Left colon (tissue), 2 donors: ENCODE measurements at regions not wholly inside any gene's neighbourhood (a gene's known extent, or its start where the extent isn't known, plus 50 kb on each side); places are given as distances from the start of the nearest gene placed in this dataset.
A peak's percentile ranks its signal among the peaks of the same experiment; 100 is the strongest.
"Not testable (repeated sequence)": the region's sequence is repeated elsewhere in the genome, so short reads cannot be mapped to it uniquely, and the experiment has no call there.

ENCODE experiments used
- ATAC-seq: fragments of 200-7000 bp; cut with Tn5 transposase; one replicate; pipeline ENCODE4 v1.9.1; 2020; ENCODE audit warnings: mild to moderate bottlenecking, moderate library complexity
- DNase-seq, 2 donors: peaks; one replicate each; pipeline ENCODE4 v3.0.0-alpha.2; 2020
- intact Hi-C, 2 donors: fragments of 100-400 bp; cut with DNase I in 1 of 2; cut with micrococcal nuclease in 1 of 2; formaldehyde crosslinking; loops; one replicate each; pipeline versions ENCODE4 v1.11.2 to v1.14.0; 2022; cut with DNase I, micrococcal nuclease
- donor health status: DM: no; HTN: no; CAD: no.
- donor health status: DM: yes; HTN: yes; CAD: no.

DNA sequence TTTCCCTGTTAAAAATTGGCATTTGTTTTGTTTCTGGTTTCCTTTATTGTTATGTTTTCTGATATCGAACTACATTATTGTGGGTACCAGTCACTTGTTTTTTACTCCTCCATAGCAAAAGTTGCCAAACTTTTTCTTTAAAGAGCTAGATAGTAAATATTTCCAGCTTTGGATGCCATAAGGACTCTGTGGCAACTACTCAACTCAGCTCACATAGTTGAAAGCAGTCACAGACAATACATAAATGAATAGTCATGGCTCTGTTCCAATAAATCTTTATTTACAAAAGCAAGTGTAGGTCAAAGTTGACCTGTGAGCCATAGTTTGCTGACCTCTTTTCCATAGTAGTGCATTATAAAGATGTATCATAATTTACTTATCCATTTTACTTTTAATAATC, 305.0 kb downstream of the RASEF start:
- intact Hi-C loops: no loop called here
- ATAC-seq: no peak
- DNase-seq: no peak

- ATAC-seq: no peak
- intact Hi-C loops: no loop called here
- no peak for DNase-seq
Observed at GRCh38 chr9:82761027-82761426, 301.9 kb downstream of the RASEF start.

- ATAC-seq (no peak), DNase-seq (no peak)
- intact Hi-C loops: no loop called here
Observed at GRCh38 chr9:82761956-82762355, 301.0 kb downstream of the RASEF start.

DNA sequence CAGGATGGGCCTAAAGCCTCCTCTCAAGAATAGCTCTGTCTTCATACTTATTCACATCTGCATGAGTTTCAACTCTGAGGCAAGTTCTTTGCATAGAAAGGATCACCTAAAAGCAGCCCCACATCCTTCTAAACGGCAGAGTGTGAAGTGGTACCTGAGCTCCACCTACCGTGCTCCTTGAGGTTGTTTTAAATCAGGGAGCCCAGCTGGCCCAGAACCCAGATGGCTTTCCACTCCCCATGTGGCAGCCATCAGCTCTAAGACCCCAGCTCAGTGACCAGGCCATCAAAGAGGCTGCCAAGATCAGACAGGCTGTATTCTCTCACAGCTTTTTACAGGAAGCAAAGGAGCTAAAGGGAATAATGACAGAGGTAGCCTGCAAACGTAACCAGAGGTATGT, 299.3 kb downstream of the RASEF start:
- no peak for DNase-seq
- ATAC-seq: no peak
- intact Hi-C loops: no loop called here

- intact Hi-C loops: no loop called here
- DNase-seq: no peak
- no peak for ATAC-seq
Observed at GRCh38 chr9:82764061-82764668, 298.8 kb downstream of the RASEF start.

DNA sequence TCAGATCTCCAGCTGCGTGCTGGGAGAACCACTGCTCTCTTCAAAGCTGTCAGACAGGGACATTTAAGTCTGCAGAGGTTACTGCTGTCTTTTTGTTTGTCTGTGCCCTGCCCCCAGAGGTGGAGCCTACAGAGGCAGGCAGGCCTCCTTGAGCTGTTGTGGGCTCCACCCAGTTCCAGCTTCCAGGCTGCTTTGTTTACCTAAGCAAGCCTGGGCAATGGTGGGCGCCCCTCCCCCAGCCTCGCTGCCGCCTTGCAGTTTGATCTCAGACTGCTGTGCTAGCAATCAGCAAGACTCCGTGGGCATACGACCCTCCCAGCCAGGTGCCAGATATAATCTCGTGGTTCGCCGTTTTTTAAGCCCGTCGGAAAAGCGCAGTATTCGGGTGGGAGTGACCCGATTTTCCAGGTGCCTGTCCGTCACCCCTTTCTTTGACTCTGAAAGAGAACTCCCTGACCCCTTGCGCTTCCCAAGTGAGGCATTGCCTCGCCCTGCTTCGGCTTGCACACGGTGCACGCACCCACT, 288.2 kb downstream of the RASEF start:
- intact Hi-C loops, ATAC-seq: not testable (repeated sequence)
- peak in 1 of 2 donors; percentile 19 for DNase-seq

DNA sequence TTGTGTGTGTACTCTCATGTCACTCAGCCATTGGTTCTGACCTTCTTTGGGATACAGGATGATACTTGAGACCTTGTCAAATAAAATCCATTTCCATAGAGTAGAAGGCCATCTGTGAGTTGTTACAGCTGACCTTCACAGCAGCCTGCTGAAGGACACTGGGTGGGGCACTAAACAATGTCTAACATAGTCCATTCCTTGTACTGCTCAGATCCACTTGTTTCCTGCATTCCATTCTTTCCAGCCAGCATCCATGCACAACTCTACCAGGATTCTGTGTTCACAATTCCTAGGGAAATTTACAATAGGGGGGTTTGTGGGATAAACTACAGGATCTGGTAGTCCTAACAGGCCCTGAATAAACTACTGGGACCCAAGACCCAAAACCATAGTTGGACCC, 286.4 kb downstream of the RASEF start:
- DNase-seq (no peak), ATAC-seq (peak; percentile 65)
- intact Hi-C loops: no loop called here

- DNase-seq (no peak), ATAC-seq (no peak)
- intact Hi-C loops: no loop called here
Observed at GRCh38 chr9:82777366-82777765, 285.6 kb downstream of the RASEF start.

GRCh38 chr9:82778923-82779322, 284.0 kb downstream of the RASEF start:
- intact Hi-C loops, ATAC-seq, DNase-seq: not testable (repeated sequence)

DNA sequence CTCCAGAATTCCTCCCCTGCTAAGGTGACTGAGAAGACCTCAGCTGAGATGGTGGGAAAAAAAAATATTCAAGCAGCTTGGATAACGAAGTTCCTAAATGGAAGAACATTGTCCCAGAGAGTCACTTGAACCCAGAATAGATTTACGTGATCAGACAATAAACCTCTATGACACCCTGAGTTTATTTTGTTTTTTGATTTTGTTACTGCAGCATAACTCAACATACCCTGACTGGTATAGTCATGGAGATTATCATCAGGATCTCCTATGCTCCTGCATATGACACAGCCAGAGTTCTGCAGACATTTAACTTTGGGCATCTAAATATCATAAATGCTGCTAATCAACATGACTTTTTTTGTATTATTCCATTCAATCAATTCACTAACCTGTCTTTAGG, 282.9 kb downstream of the RASEF start:
- intact Hi-C loops: no loop called here
- DNase-seq: no peak
- ATAC-seq: no peak

DNA sequence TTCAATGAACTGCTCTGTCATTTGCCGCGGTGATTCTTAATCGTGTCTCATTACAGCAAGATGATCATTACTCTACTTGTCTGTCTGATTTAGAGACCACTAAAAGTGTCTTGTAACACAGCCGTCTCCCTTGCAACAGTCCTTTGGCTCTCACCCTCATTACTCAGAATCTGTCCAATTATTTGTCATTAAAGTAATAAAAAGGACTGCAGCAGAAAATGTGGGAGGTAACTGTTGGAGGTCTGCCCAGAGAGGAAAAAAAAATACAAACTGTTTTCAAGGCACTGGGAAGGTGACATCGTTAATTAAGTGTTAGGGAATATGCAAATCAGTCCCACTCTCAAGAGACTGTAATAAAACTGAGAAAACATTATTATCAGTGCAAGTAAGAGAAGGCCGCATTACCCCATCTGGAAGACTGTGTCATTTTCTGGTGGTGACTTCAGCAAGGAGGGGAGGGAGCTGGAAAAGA, 281.0 kb downstream of the RASEF start:
- ATAC-seq (peak; percentile 32), DNase-seq (no peak)
- intact Hi-C loops: no loop called here

DNA sequence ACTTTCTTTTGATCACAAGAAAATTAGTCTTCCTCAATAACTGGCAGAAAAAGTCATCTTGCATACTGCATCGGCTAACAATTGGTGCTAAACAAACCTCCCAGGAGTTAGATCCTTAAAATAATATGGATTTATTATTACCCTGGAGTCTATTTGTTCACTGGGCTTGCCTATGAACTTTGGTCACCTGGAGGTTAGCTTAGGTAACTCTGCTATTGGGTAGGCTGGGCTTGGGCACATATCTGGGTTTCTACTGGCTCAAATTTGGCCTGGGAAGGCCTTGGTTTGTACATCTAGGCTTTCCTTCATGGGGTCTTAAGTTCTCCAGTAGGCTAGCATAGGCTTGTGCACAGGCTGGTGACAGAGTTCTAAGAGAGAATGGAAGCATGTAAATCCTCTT, 279.9 kb downstream of the RASEF start:
- intact Hi-C loops: no loop called here
- DNase-seq: peak in 1 of 2 donors; percentile 16
- peak; percentile 97 for ATAC-seq

DNA sequence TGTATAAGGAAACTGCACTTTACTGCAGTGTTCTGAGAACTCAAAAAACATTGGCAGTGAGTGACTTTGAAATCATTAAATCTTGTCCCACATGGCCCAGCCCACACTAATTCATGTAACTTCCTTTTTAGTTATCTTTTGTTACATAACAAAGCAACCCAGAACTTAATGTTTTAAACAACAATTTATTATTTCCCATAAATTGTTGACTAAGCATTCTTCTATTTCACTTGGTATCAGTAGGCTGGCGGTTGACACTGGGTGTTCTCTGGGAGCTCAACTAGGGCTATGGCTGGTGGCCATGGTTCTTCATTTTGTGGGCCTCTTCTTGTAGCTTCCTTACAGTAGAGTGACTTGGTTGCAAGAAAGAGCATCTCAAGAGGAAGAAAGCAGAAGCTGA, 278.4 kb downstream of the RASEF start:
- intact Hi-C loops: no loop called here
- DNase-seq: no peak
- peak; percentile 28 for ATAC-seq

- peak in 1 of 2 donors; percentile 28 for DNase-seq
- peak; percentile 82 for ATAC-seq
- intact Hi-C loops: no loop called here
Observed at GRCh38 chr9:82789155-82789824, 273.7 kb downstream of the RASEF start.

DNA sequence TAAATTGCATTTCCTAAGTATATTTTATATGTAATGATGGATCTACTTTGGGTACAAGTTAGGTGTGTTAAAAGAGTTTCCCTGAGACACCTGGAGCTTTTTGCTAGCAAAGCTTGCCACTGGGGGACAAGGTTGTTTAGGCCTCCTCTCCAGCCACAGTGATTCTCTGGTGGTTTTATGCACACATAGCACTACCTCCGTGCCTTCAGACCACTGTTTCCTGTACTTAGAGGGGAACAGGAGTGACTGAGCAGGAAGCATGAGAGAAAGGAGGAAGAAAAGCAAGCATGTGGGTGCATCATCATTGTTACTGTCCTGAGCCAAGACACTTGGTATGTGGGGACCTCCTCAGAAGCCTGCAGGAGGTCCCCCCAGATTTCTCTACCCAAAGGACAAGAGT, 272.1 kb downstream of the RASEF start:
- no peak for ATAC-seq
- no peak for DNase-seq
- intact Hi-C loops: no loop called here

- intact Hi-C loops: no loop called here
- ATAC-seq: no peak
- DNase-seq: no peak
Observed at GRCh38 chr9:82791692-82792091, 271.2 kb downstream of the RASEF start.

DNA sequence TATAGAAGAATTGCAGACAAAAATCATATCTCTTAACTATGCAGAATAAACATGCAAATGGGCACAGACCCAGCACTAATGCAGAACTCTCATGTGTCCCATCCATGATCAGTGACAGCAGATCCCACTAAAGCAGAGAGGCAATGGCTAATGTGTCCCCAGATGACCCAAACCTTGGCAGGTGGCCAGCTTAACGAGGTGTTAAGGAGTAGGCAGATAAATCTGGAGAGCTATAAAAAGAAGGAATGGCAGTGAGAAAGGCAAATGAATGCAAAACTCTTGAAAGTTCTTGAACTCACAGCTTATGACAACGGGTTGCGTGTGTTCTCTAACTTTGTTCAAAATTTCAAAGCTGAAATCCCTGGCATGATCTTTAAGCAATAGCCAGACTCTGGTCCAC, 265.4 kb downstream of the RASEF start:
- intact Hi-C loops: no loop called here
- DNase-seq: peak in 1 of 2 donors; percentile 66
- peak; percentile 53 for ATAC-seq

GRCh38 chr9:82799286-82799685, 263.7 kb downstream of the RASEF start:
- intact Hi-C loops: no loop called here

GRCh38 chr9:82805027-82805426, 257.9 kb downstream of the RASEF start:
- intact Hi-C loops: no loop called here
- no peak for DNase-seq
- peak; percentile 35 for ATAC-seq

More at GRCh38 chr9:82799286-82799685, 263.7 kb downstream of the RASEF start:
- ATAC-seq: no peak
- DNase-seq: no peak

DNA sequence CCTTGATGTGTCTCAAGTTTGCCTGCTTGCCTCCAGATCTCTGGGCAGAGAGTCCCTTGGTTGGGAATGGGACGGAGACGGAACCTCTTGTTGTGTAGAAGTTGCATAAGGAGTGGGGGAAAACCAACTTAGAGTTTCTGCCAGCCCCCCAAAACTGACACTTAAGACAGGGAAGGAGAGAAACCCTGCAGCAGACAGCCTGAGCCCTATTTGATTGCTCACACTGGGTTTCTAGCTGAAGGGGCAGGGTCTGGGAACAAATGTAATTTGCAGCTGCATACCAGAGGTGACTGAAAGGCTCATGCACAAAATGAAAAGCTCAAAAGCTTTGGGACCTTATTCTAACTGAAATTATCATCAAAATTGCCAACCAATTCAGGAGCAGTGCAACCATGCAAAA, 254.5 kb downstream of the RASEF start:
- DNase-seq: no peak
- intact Hi-C loops: no loop called here
- ATAC-seq: no peak

DNA sequence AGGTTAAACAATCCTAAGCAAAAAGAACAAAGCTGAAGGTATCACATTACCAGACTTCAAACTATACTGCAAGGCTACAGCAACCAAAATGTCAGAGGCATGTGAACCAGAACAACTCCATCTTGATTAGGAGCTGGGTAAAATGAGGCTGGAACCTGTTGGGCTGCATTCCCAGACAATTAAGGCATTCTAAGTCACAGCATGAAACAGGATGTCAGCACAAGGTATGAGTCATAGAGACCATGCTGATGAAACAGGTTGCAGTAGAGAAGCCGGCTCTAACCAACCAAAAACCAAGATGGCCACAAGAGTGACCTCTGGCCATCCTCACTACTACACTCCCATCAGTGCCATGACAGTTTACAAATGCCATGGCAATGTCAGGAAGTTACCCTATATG, 252.0 kb downstream of the RASEF start:
- ATAC-seq (no peak), DNase-seq (no peak)
- intact Hi-C loops: no loop called here
